ENCODE measurements at regions not wholly inside any gene's neighbourhood (a gene's known extent, or its start where the extent isn't known, plus 50 kb on each side); places are given as distances from the start of the nearest gene placed in this dataset.

- ChIA-PET POLR2A (no interaction called here), CTCF (no interaction called here)
- H3K9me3 ChIP-seq (ENCODE audit: control insufficient read depth, insufficient read depth, low read depth, low read length): no peaks in the 10 kb centered on the region
- H3K27ac ChIP-seq (ENCODE audit: extremely low read depth, low read depth, low read length): no peak overlapping the region
- TF ChIP-seq AEBP2 (tag by site-specific recombination; IDR thresholded peaks at IDR 0.05; ENCODE audit: borderline replicate concordance) (no peak), ZNF114 (tag by site-specific recombination; IDR thresholded peaks at IDR 0.05) (no peak), HOXA7 (CRISPR knock-in tag; IDR thresholded peaks at IDR 0.05; ENCODE audit: borderline replicate concordance) (no peak), ZBTB44 (tag by site-specific recombination; IDR thresholded peaks at IDR 0.05) (no peak)
- H3K4me3 ChIP-seq (ENCODE audit: low read depth, low read length): no peak overlapping the region
- H3K36me3 ChIP-seq (ENCODE audit: control insufficient read depth in 2 of 2, insufficient read depth in 1 of 2, low read length in 2 of 2): no peaks in the 10 kb centered on the region
- H3K4me1 ChIP-seq (ENCODE audit: control insufficient read depth, insufficient read depth, low read length): no peaks in the 10 kb centered on the region
These were observed 254.9 kb upstream of the PHF14 start for GRCh38 chr7:10718768-10719167.

- Histone ChIP-seq H3K27ac (ENCODE audit: extremely low read depth, low read depth, low read length) (no peak overlapping the region), H3K4me1 (ENCODE audit: control insufficient read depth, insufficient read depth, low read length) (no peaks in the 10 kb centered on the region), H3K9me3 (ENCODE audit: control insufficient read depth, insufficient read depth, low read depth, low read length) (no peaks in the 10 kb centered on the region), H3K4me3 (ENCODE audit: low read depth, low read length) (no peak overlapping the region), H3K36me3 (ENCODE audit: control insufficient read depth in 2 of 2, insufficient read depth in 1 of 2, low read length in 2 of 2) (no peaks in the 10 kb centered on the region)
- ChIA-PET CTCF (no interaction called here), POLR2A (no interaction called here)
- no peak for TF ChIP-seq SCRT1 (tag by site-specific recombination; IDR thresholded peaks at IDR 0.05; ENCODE audit: borderline replicate concordance)
- TF ChIP-seq ZNF645 (tag by site-specific recombination; IDR thresholded peaks at IDR 0.05): no peak
- no peak for TF ChIP-seq GFI1B (tag by site-specific recombination; IDR thresholded peaks at IDR 0.05)
- no peak for TF ChIP-seq ZNF157 (tag by site-specific recombination; IDR thresholded peaks at IDR 0.05)
- TF ChIP-seq ZNF777 (tag by site-specific recombination; IDR thresholded peaks at IDR 0.05; ENCODE audit: borderline replicate concordance): no peak
- no peak for TF ChIP-seq ZNF292 (tag by site-specific recombination; IDR thresholded peaks at IDR 0.05; ENCODE audit: borderline replicate concordance, low read depth)
- TF ChIP-seq ZNF791 (tag by site-specific recombination; IDR thresholded peaks at IDR 0.05): no peak
- TF ChIP-seq ZNF248 (tag by site-specific recombination; IDR thresholded peaks at IDR 0.05): no peak
- TF ChIP-seq WT1 (tag by site-specific recombination; IDR thresholded peaks at IDR 0.05): no peak
These were observed 253.6 kb upstream of the PHF14 start for GRCh38 chr7:10720042-10720441.

GRCh38 chr7:10721289-10721688 lies 252.4 kb upstream of the PHF14 start:
- Histone ChIP-seq H3K27ac (ENCODE audit: extremely low read depth, low read depth, low read length) (no peak overlapping the region), H3K4me3 (ENCODE audit: low read depth, low read length) (no peak overlapping the region), H3K9me3 (ENCODE audit: control insufficient read depth, insufficient read depth, low read depth, low read length) (no peaks in the 10 kb centered on the region), H3K4me1 (ENCODE audit: control insufficient read depth, insufficient read depth, low read length) (no peaks in the 10 kb centered on the region), H3K36me3 (ENCODE audit: control insufficient read depth in 2 of 2, insufficient read depth in 1 of 2, low read length in 2 of 2) (no peaks in the 10 kb centered on the region)
- CTCF ChIA-PET: interaction anchor here (0.9 kb wide), 1 partner anchor 21 kb away, joined by 5 read pairs; no protein-coding TSS in a partner anchor
- POLR2A ChIA-PET: no interaction called here
- TF ChIP-seq OVOL3 (tag by site-specific recombination; IDR thresholded peaks at IDR 0.05): no peak
- no peak for TF ChIP-seq ZNF23 (tag by site-specific recombination; IDR thresholded peaks at IDR 0.05; ENCODE audit: borderline replicate concordance)
- no peak for TF ChIP-seq ZNF571 (tag by site-specific recombination; IDR thresholded peaks at IDR 0.05)
- TF ChIP-seq ZNF155 (tag by site-specific recombination; IDR thresholded peaks at IDR 0.05): no peak
- TF ChIP-seq ZNF18 (tag by site-specific recombination; IDR thresholded peaks at IDR 0.05): no peak
- no peak for TF ChIP-seq ZBTB20 (tag by site-specific recombination; IDR thresholded peaks at IDR 0.05)
- no peak for TF ChIP-seq REST (tag by site-specific recombination; IDR thresholded peaks at IDR 0.05)
- no peak for TF ChIP-seq ZNF132 (tag by site-specific recombination; IDR thresholded peaks at IDR 0.05; ENCODE audit: borderline replicate concordance)

All from HEK293 (cell line).